ENCODE measurements at regions not wholly inside any gene's neighbourhood (a gene's known extent, or its start where the extent isn't known, plus 50 kb on each side); places are given as distances from the start of the nearest gene placed in this dataset.

DNA sequence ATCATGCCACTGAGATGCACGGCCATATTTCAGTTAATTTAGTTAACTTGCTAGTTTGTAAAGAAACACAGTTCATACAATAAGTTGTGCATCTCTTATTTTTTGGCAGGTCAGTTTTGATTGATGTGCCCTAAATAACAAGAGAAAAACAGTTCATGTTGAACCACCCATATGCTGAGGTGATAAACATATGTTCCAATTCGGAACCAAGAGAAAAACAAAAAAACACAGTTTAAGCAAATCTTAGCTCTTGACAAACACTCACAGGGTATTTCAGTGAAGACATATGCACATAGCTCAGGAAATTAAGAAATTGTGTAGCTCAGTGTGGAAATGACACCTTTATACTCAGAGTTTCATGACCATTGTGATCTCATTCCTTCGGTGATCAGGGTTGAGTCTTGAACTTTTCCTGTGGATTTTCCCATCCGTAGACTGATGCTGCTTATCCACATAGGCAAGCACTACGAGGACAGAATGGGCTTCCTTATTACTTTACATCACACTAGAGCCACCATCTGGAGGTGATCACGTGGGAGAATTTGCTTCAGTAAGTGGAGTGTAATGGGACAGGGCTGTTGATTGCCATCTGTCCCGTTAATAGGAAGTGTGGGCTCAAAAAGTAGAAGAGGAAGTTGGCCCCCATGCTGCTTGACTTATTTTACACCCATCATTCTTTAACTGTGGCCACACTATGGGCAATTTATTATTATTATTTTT lies 773.0 kb downstream of the MTRR start:
- DNase-seq (ENCODE audit: low read depth): no peak

GRCh38 chr5:8644377-8644776 lies 775.4 kb downstream of the MTRR start:
- no peak for DNase-seq (ENCODE audit: low read depth)

DNA sequence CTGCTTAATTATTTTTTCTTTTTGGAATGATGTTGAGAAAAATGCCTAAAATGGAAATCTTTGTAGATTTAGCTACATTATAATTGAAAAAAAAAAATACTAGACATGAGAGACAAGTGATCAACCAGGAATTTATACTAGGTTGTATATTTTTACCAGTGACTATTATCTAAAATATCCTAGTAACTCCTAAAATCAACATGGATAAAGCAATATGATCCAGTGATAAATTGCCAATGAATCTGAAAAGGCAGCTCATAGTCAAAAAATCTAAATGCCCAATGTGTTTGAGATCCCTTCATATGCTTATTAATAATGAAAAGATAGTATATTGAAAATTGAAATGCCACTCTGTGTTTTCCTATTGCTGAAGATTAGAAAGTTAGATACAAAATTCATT lies 778.2 kb downstream of the MTRR start:
- no peak for DNase-seq (ENCODE audit: low read depth)

DNA sequence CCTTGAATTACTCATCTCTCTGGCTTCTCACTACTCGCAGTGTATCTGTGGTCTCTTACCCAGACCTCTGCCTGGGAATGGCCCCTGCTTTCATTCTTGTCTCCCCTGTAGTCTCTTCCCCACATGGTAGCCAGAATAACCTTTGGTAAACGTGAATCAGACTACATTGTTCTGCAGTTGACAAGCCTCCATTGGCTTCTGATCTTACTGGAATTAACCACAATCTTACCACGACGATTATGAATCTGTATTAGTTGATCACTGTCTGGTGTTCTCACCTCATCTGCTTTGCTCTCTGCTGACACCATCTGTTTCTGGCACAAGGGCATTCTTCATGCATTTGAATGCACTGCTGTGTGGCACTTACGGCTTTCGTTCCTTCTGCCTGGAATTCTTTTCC lies 781.2 kb downstream of the MTRR start:
- DNase-seq (ENCODE audit: low read depth): no peak

GRCh38 chr5:8660133-8660893 lies 791.4 kb downstream of the MTRR start:
- no peak for DNase-seq (ENCODE audit: low read depth)

DNA sequence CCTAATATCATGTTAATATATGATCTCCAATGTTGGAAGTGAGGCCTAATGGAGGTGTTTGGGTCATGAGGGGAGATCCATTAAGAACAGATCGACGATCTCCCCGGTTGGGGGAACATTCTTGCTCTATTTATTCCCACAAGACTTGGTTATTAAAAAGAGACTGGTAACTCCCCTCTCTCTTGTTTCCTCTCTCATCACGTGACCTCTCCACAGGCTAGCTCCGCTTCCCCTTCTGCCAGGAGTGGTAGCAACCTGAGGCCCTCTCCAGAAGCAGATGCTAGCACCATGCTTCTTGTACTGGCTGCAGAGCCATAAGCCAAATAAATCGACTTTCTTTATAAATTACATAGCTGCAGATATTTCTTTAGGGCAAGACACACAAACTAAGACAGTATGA lies 794.4 kb downstream of the MTRR start:
- no peak for DNase-seq (ENCODE audit: low read depth)

DNA sequence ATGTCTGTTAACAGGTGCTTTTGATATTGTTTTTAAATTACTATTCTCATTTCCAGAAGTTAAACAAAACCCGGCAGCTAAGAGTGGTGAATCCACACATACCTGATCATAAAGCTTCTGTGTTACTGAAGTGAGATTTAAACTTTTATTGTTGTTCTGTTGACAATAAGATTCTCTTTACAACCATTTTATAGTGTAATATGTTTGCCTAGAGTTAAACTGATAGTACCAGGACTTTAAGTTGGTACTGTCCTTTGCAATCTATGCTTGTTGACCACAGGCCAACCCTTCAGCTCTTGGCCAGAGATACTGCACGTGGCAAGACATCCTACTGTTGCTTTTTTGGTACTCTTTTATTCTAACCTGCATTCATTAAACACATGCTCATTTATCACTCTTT lies 806.2 kb downstream of the MTRR start:
- DNase-seq (ENCODE audit: low read depth): no peak

GRCh38 chr5:8676695-8677094 lies 807.7 kb downstream of the MTRR start:
- DNase-seq (ENCODE audit: low read depth): no peak

DNA sequence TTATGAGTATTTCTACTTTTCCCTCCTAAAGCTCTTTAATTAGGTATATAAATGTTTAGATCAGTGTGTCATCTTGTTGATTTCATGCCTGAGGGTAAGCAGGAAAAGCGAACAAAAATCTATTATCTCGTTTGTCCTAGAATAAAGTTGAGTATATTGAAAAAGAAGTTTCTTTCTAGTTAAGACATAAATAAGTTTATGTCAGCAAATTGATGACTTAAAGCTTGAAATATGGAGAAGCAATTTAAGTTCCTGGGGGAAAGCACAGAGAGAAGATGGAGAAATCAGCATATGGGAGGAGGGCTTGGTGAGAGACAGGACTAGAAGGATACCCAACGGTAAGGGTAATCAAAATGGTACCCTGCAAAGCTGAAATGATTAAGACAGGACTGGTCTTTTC lies 813.4 kb downstream of the MTRR start:
- DNase-seq (ENCODE audit: low read depth): no peak

DNA sequence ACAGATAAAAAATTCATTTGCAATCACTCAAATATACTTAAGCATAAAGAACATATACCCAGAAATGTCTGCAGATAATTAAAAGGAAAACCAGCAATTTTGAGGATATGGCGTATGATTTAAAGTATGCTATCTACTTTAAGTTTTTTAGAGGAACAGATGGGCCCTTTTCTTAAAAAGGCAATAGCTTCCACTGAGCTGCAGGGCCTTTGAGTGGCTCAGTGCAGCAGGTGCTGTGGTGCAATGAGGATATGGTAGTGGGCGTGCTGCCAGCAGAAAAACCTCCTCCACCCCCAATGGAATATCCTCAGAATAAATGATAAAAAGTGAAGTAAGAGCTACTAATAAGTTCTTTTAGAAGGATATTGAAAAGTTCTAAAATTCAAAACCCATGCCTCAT lies 814.5 kb downstream of the MTRR start:
- no peak for DNase-seq (ENCODE audit: low read depth)

- no peak for DNase-seq (ENCODE audit: low read depth)
These were observed 816.8 kb downstream of the MTRR start for GRCh38 chr5:8685704-8686103.

DNA sequence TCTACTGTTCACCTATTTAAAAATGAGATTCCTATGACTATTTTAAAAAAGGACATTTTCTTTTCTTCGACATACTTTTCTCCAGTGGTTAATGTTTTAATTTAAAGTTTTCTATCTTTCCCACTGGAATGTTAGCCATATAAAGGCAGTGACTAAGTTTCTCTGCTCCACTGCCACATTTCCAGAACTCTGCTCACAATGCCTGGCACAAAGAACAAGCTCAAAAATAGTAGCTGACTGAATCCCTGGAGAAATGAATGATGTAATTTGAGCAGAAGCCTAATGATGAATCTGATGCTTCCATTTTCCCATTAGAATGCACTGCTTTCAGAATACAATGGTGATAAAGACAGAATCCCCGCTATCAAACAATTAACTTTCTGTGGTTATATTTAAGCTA lies 817.8 kb downstream of the MTRR start:
- no peak for DNase-seq (ENCODE audit: low read depth)

GRCh38 chr5:8689773-8690172 lies 820.8 kb downstream of the MTRR start:
- DNase-seq (ENCODE audit: low read depth): no peak

DNA sequence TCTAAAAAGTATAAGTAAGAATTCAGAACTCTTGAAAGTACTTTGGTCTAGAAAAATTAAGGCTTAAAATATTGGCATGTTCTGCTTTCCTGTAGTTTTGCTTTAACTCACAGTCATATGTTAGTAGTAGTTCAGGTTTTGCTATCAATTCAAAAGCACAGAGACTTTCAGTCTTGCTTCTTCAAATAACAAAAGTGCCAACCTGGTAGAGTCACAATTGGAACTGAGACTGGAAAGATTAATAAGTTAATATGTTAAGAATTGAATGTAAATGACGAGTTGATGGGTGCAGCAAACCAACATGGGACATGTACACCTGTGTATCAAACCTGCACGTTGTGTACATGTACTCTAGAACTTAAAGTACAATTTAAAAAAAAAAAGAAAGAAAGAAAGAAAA lies 822.3 kb downstream of the MTRR start:
- no peak for DNase-seq (ENCODE audit: low read depth)

DNA sequence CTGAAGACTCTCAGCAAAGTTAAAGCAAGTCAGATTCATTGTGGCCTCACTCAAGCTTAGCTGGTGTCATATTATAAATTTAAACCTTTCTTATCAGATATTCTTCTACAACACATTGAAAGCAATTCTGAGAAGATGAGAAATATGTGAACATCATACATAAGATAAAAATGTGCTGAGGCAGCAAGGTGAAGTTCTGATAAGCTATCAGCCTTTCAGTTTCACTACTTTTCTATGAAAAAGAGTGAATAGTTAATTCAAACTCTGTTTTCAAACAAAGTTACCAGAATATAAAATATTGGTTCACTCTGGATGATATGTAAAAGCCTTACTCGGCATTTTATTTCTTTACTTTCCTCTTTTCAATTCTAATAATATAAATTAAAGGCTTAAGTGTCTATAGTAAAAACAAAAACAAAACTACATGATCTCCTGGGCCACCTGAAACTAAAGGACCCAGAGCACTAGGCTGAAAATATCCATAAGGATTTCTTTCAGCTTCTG lies 824.4 kb downstream of the MTRR start:
- DNase-seq (ENCODE audit: low read depth): no peak

GRCh38 chr5:8694545-8694944 lies 825.6 kb downstream of the MTRR start:
- DNase-seq (ENCODE audit: low read depth): no peak

DNA sequence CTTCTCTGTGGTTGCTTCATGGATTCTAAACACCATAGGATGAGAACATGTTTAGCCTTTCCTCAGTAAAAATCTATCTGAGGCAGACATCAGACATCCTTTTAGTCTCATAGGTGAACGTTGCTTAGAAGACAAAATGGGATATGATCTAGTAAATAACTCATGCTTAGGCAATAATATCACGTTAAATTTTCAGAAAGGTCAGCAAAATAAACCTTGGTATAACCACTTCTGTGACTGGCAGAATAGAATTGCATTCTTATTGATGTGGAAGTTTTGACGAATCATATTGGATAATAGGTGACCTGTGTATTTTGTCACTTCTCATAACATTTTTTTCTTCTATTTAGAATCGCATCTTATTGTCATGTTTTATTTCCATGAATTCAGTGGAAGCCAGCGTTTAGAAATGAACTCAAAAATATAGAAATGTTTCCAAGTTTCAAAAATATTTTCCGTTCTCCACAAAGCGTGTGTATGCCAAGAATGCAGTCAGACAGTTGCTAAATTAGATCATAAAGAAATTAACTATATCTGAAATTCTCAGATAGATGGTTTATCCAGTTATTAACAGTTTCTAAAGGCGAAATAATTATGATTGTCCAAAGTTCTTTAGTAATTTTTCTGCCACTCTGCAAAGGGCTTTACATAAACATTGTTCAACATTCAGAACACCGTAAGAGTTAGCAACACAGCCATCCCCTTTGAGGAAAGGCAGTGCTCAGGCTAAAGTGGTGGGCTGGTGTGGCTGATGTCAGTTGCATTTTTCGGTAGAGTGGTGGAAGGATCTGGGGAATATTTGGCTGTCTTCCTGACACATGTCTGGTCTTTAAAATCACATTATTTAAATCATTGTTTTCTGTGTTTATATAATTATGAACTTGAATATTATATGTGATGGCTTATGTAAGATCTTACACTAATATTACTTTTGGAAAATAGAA lies 827.2 kb downstream of the MTRR start:
- no peak for DNase-seq (ENCODE audit: low read depth)

DNA sequence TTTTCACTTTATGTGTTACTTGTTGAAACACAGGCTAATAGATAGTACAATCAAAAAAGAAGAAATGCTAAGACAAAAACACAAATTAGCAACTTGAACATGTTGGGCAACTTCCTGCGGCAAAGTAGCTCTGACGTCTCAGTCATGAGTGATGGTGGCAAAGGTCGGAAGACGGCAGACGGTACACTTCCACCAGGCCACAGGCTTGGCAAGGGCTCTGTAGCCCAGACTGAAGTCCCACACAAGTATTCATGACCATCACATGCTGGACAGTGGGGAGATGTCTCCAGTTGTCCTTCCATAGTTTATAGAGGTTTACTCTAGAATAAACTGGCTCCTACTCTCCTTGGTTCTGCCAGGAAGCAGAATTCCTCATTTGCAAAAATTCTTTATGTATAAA lies 831.3 kb downstream of the MTRR start:
- DNase-seq (ENCODE audit: low read depth): no peak

DNA sequence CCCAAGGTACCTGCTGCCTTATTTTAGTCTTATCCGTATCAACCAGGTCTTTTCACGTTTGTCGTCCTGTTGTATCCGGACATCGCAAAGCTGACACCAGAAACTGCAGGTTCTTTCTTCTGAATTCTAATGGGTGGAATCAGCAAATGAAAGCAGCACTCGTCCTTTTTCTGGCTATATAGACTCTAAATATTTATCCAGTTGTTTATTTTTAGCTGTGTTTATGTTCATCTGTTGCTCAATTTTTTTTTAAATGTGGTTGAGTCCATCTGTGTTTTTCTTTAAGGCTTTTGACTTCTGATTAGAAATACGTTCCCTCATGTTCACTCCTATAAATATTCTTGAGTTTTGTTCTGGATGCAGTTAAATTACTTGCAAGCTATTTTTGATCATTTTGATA lies 831.7 kb downstream of the MTRR start:
- DNase-seq (ENCODE audit: low read depth): no peak

- DNase-seq (ENCODE audit: low read depth): no peak
These were observed 832.3 kb downstream of the MTRR start for GRCh38 chr5:8701251-8701650.

DNA sequence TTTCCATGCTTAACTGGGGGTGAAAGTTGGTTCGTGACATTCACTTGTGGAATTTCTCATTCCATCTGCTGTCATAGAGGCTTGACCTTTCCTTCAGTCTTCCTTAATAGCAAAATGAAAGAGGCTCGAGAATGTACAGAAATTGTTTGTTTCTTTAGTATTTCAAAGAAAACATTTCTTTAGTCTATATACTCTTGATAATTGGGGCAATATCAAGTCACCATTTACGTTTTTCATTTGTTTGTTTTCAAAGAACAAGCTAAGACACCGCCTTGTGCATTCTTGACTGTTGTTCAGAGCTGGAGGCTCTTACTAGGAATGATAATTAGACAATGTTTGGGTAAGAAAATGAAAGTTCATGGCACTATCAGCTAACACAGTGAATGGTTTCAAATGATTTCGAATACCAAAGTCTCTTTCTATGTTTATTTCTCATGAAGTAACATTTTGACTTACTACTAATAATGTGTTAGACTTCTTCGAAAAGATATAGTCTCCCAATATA lies 835.4 kb downstream of the SEMA5A start:
- DNase-seq (ENCODE audit: low read depth): no peak

- DNase-seq (ENCODE audit: low read depth): no peak
These were observed 831.7 kb downstream of the SEMA5A start for GRCh38 chr5:8714198-8714597.

Data from stimulated activated CD8-positive, alpha-beta memory T cell treated with anti-CD3 and anti-CD28 coated beads, Interleukin-15, amount 100 ng/mL, for 24 hours (primary cell).